Transverse colon (tissue), 4 donors: ENCODE measurements at regions not wholly inside any gene's neighbourhood (a gene's known extent, or its start where the extent isn't known, plus 50 kb on each side); places are given as distances from the start of the nearest gene placed in this dataset.

Experiments used
- DNase-seq: peaks from one replicate; pipeline ENCODE4 v3.0.0-alpha.2; 2019
- H3K27ac ChIP-seq, 4 donors: fragments of 200-600 bp; sonication (generic); 2 replicates each; pipeline ENCODE4 v1.5.1; 2016 to 2018; ENCODE audit warnings: inconsistent platforms in 4 of 4
- H3K27me3 ChIP-seq: fragments of 200-600 bp; sonication (generic); 2 replicates; pipeline ENCODE4 v1.5.1; 2017; ENCODE audit warnings: inconsistent platforms
- H3K36me3 ChIP-seq, 4 donors: fragments of 200-600 bp; sonication (generic); 2 replicates each; pipeline ENCODE4 v1.5.1; 2017 to 2019; ENCODE audit warnings: inconsistent platforms in 4 of 4
- H3K4me1 ChIP-seq, 4 donors: fragments of 200-600 bp; sonication (generic); 2 replicates each; pipeline ENCODE4 v1.5.1; 2017 to 2020; ENCODE audit warnings: inconsistent platforms in 4 of 4
- H3K4me3 ChIP-seq, 4 donors: fragments of 200-600 bp; sonication (generic); 1 replicate in 1 of 4; 2 replicates in 3 of 4; pipeline versions ENCODE4 v1.5.1 to v1.6.1; 2017 to 2019; ENCODE audit warnings: inconsistent platforms in 4 of 4
- H3K9me3 ChIP-seq, 2 donors: fragments of 200-600 bp; sonication (generic); 2 replicates each; pipeline ENCODE4 v1.5.1; 2017 to 2019; ENCODE audit warnings: inconsistent platforms in 2 of 2
- CTCF ChIP-seq, 5 experiments: fragments of 200-600 bp in 3 of 5; fragments of 450-650 bp in 2 of 5; sonication (generic) in 3 of 5; IDR thresholded peaks; 1 replicate in 2 of 5; 2 replicates in 3 of 5; pipeline ENCODE4 v1.5.1; 2016 to 2017; ENCODE audit warnings: antibody characterized with exemption in 5 of 5, inconsistent platforms in 3 of 5, mild to moderate bottlenecking in 2 of 5, moderate library complexity in 1 of 5
- EP300 ChIP-seq: sonication (generic); formaldehyde crosslinking; IDR thresholded peaks from one replicate; pipeline ENCODE4 v1.6.1; 2017; ENCODE audit warnings: antibody characterized with exemption, low read depth
- POLR2A ChIP-seq: fragments of 450-650 bp; IDR thresholded peaks from one replicate; pipeline ENCODE4 v1.6.1; 2016; ENCODE audit warnings: antibody characterized with exemption, mild to moderate bottlenecking, moderate library complexity
- POLR2AphosphoS5 ChIP-seq, 3 donors: sonication (generic); formaldehyde crosslinking; IDR thresholded peaks; one replicate each; pipeline ENCODE4 v1.6.1; 2016; ENCODE audit warnings: antibody characterized with exemption in 3 of 3
- WGBS, 2 donors: methylation state at CpG; one replicate each; pipeline ENCODE4 v1.1.5; 2018; ENCODE audit warnings: low coverage in 1 of 2; 5-methylcytosine and 5-hydroxymethylcytosine counted together
- in situ Hi-C, 4 donors: fragments of 200-750 bp; cut with MboI; loops; one replicate each; pipeline versions ENCODE4 v1.15.0 to v1.15.1; 2017; ENCODE audit warnings: low sequenced_read_pairs in 3 of 4, low pct_ligation_motif_present in 1 of 4, low pct_unique_long_range_greater_than_20kb in 1 of 4
- intact Hi-C: fragments of 100-400 bp; cut with DNase I; formaldehyde crosslinking; loops from one replicate; pipeline ENCODE4 v1.15.1; 2023; ENCODE audit warnings: low total_unique reads

DNA sequence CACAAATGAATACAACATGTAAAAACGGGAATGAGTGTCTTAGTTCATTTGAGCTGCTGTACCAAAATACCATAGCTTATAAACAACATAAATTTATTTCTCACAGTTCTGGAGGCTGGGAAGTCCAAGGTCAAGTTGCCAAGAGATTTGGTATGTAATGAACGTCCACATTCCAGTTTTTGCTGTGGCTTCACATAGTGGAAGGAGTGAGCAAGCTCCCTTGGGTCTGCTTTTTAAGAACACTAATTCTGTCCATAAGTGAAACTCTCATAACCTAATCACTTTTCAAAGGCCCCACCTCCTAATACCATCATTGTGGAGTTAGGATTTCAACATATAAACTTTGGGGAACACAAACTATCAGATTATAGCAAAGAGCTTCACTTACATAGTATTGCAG lies 1189.6 kb downstream of the PCDH9 start:
- in situ Hi-C loops (no loop called here), intact Hi-C loops (no loop called here)
- peaks cover 0 to 12% (median 3%) of the 10 kb centered on the region in 4 donors for H3K4me1 ChIP-seq
- no peak overlapping the region for H3K4me3 ChIP-seq
- no peaks in the 10 kb centered on the region for H3K36me3 ChIP-seq
- no peaks in the 10 kb centered on the region for H3K27me3 ChIP-seq
- no peak overlapping the region for H3K27ac ChIP-seq
- 68 to 89% methylated on average over 2 of the region's 2 CpGs for WGBS, 2 donors
- TF ChIP-seq EP300 (no peak), POLR2A (no peak), POLR2AphosphoS5 (IDR thresholded peaks at IDR 0.05) (no peak), CTCF (IDR thresholded peaks at IDR 0.05) (no peak)
- no peak for DNase-seq
- no peaks in the 10 kb centered on the region for H3K9me3 ChIP-seq

GRCh38 chr13:66037096-66037495 lies 1193.0 kb downstream of the PCDH9 start:
- H3K36me3 ChIP-seq, result no peaks in the 10 kb centered on the region
- H3K9me3 ChIP-seq, result no peaks in the 10 kb centered on the region
- no peak for TF ChIP-seq POLR2A
- TF ChIP-seq EP300, result no peak
- no peak for TF ChIP-seq POLR2AphosphoS5 (IDR thresholded peaks at IDR 0.05)
- TF ChIP-seq CTCF (IDR thresholded peaks at IDR 0.05), result no peak
- H3K27me3 ChIP-seq, result no peaks in the 10 kb centered on the region
- in situ Hi-C loops, result no loop called here
- DNase-seq, result no peak
- peaks cover 0 to 12% (median 3%) of the 10 kb centered on the region in 4 donors for H3K4me1 ChIP-seq
- 56 to 66% methylated on average over 2 of the region's 2 CpGs for WGBS, 2 donors
- no peak overlapping the region for H3K27ac ChIP-seq
- intact Hi-C loops, result no loop called here
- no peak overlapping the region for H3K4me3 ChIP-seq

DNA sequence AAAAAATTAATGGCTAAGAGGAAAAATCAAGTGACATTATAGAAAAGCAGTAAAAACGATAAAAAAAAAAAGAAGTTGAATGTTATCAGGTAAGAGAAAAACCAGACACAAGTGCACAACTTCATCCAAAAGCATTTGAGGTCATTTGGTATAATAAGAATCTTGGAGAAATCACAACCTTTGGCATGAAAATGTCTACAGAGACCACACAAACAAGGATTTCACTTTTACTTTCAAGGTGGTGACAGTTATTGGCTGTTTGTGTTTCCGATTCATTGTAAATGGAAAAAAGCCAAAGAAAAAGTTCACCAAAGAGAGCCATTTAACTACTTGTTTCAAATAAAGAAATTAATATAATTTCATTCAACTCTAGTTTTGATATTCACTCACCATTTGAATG lies 1193.5 kb downstream of the PCDH9 start:
- no peaks in the 10 kb centered on the region for H3K36me3 ChIP-seq
- H3K27ac ChIP-seq, result no peak overlapping the region
- intact Hi-C loops (no loop called here), in situ Hi-C loops (no loop called here)
- H3K4me1 ChIP-seq, result peaks cover 0 to 12% (median 3%) of the 10 kb centered on the region in 4 donors
- 35 to 43% methylated on average over 2 of the region's 2 CpGs for WGBS, 2 donors
- H3K27me3 ChIP-seq, result no peaks in the 10 kb centered on the region
- no peak overlapping the region for H3K4me3 ChIP-seq
- TF ChIP-seq EP300, result no peak
- no peak for TF ChIP-seq POLR2A
- TF ChIP-seq CTCF (IDR thresholded peaks at IDR 0.05), result no peak
- TF ChIP-seq POLR2AphosphoS5 (IDR thresholded peaks at IDR 0.05), result no peak
- DNase-seq, result no peak
- H3K9me3 ChIP-seq, result no peaks in the 10 kb centered on the region

GRCh38 chr13:66036024-66036614 lies 1194.0 kb downstream of the PCDH9 start:
- 36 to 61% methylated on average over 2 of the region's 2 CpGs for WGBS, 2 donors
- Histone ChIP-seq H3K4me1 (peaks cover 0 to 12% (median 3%) of the 10 kb centered on the region in 4 donors), H3K4me3 (no peak overlapping the region), H3K27me3 (no peaks in the 10 kb centered on the region), H3K27ac (no peak overlapping the region), H3K9me3 (no peaks in the 10 kb centered on the region), H3K36me3 (no peaks in the 10 kb centered on the region)
- TF ChIP-seq POLR2AphosphoS5 (IDR thresholded peaks at IDR 0.05), result no peak
- TF ChIP-seq EP300, result no peak
- no peak for TF ChIP-seq CTCF (IDR thresholded peaks at IDR 0.05)
- TF ChIP-seq POLR2A, result no peak
- in situ Hi-C loops (no loop called here), intact Hi-C loops (no loop called here)
- DNase-seq, result no peak
